A549 (cell line): ENCODE measurements at regions not wholly inside any gene's neighbourhood (a gene's known extent, or its start where the extent isn't known, plus 50 kb on each side); places are given as distances from the start of the nearest gene placed in this dataset.

ENCODE experiments used
- ATAC-seq, 2 experiments: fragments of 200-7000 bp in 1 of 2; fragments of >200 bp in 1 of 2; cut with Nextera tagmentation in 1 of 2; cut with Tn5 transposase in 1 of 2; 3 replicates each; pipeline versions ENCODE4 v1.8.0 to v1.9.1; 2018 to 2020; ENCODE audit warnings: mild to moderate bottlenecking in 1 of 2, moderate library complexity in 1 of 2
- CTCF ChIA-PET: fragments of 300-600 bp; sonication (Branson Sonifier 250); formaldehyde crosslinking; extraction: SDS; loops from one replicate; lab custom pipeline; 2021; ENCODE audit warnings: antibody characterized with exemption, inconsistent platforms; lab: Yijun Ruan, JAX
- POLR2A ChIA-PET: fragments of 350-600 bp; formaldehyde crosslinking; extraction: SDS; loops from one replicate; lab custom pipeline; 2021; ENCODE audit warnings: antibody characterized with exemption, inconsistent platforms; lab: Yijun Ruan, JAX
- DNase-seq, 2 experiments: peaks; one replicate each; pipeline versions ENCODE4 v3.0.0 to v3.0.0-alpha.2; 2011 to 2016; ENCODE audit warnings: low read depth in 1 of 2, low spot score in 1 of 2
- FAIRE-seq: peaks from 2 replicates; lab custom pipeline; 2011; peaks lifted over from hg19 to GRCh38; lab: Jason Lieb, UNC
- H3K27ac ChIP-seq, 2 experiments: fragments of >200 bp; sonication (Bioruptor Twin); formaldehyde crosslinking; 3 replicates each; pipeline ENCODE4 v1.5.1; 2016 to 2017
- H3K4me1 ChIP-seq: fragments of >200 bp; sonication (Bioruptor Twin); formaldehyde crosslinking; 3 replicates; pipeline ENCODE4 v1.6.1; 2016
- H3K4me2 ChIP-seq: fragments of >200 bp; sonication (Bioruptor Twin); formaldehyde crosslinking; 3 replicates; pipeline ENCODE4 v1.6.1; 2016
- H3K4me3 ChIP-seq: fragments of >200 bp; sonication (Bioruptor Twin); formaldehyde crosslinking; 3 replicates; pipeline ENCODE4 v1.5.1; 2016
- H3K9me3 ChIP-seq: fragments of >200 bp; sonication (Bioruptor Twin); formaldehyde crosslinking; 3 replicates; pipeline ENCODE4 v1.6.1; 2016
- BHLHE40 ChIP-seq: IDR thresholded peaks from 2 replicates; pipeline ENCODE4 v1.6.1; 2012; ENCODE audit warnings: low read depth, low read length, inconsistent platforms
- EHMT2 ChIP-seq: fragments of 200-600 bp; sonication (generic); IDR thresholded peaks from 2 replicates; pipeline ENCODE4 v1.6.1; 2016; ENCODE audit warnings: antibody characterized with exemption, low read depth, mild to moderate bottlenecking, moderate library complexity
- EP300 ChIP-seq, 2 experiments: fragments of >200 bp; sonication (Bioruptor Twin); formaldehyde crosslinking; IDR thresholded peaks; 2 replicates in 1 of 2; 3 replicates in 1 of 2; pipeline ENCODE4 v1.6.1; 2016 to 2017
- ESRRA ChIP-seq: fragments of 150-350 bp; IDR thresholded peaks from 2 replicates; pipeline ENCODE4 v1.6.1; 2014; ENCODE audit warnings: mild to moderate bottlenecking, low read length, borderline replicate concordance
- FOSL2 ChIP-seq, 2 experiments: fragments of 450-650 bp in 1 of 2; fragments of >200 bp in 1 of 2; sonication (Bioruptor Twin) in 1 of 2; formaldehyde crosslinking; IDR thresholded peaks; 2 replicates each; pipeline versions ENCODE4 v1.5.0 to v1.6.1; 2016 to 2020; ENCODE audit warnings: mild to moderate bottlenecking in 1 of 2, moderate library complexity in 1 of 2
- FOXS1 ChIP-seq: fragments of 250-450 bp; sonication (Bioruptor Pico); IDR thresholded peaks from 2 replicates; pipeline ENCODE4 v1.5.0; 2020; ENCODE audit warnings: mild to moderate bottlenecking, moderate library complexity
- HDAC2 ChIP-seq: fragments of 200-600 bp; sonication (generic); IDR thresholded peaks from 2 replicates; pipeline ENCODE4 v1.6.1; 2016
- HEYL ChIP-seq: fragments of 250-450 bp; sonication (Bioruptor Pico); IDR thresholded peaks from 2 replicates; pipeline ENCODE4 v1.8.0; 2021; ENCODE audit warnings: mild to moderate bottlenecking, moderate library complexity
- HOXB13 ChIP-seq: fragments of 250-450 bp; sonication (Bioruptor Pico); IDR thresholded peaks from 2 replicates; pipeline ENCODE4 v1.5.0; 2020; ENCODE audit warnings: low read depth, mild to moderate bottlenecking, moderate library complexity
- HOXB5 ChIP-seq: fragments of 250-450 bp; sonication (Bioruptor Pico); IDR thresholded peaks from 2 replicates; pipeline ENCODE4 v1.5.0; 2020; ENCODE audit warnings: mild to moderate bottlenecking, moderate library complexity
- JUN ChIP-seq, 2 experiments: fragments of >200 bp; sonication (Bioruptor Twin); formaldehyde crosslinking; IDR thresholded peaks; 2 replicates in 1 of 2; 3 replicates in 1 of 2; pipeline ENCODE4 v1.6.1; 2016 to 2017
- KDM1A ChIP-seq: fragments of 200-600 bp; sonication (generic); IDR thresholded peaks from 2 replicates; pipeline ENCODE4 v1.6.1; 2016; ENCODE audit warnings: low read depth, mild to moderate bottlenecking
- KDM5A ChIP-seq: fragments of 200-600 bp; sonication (generic); IDR thresholded peaks from 2 replicates; pipeline ENCODE4 v1.6.1; 2016; ENCODE audit warnings: antibody characterized with exemption, mild to moderate bottlenecking
- MAFK ChIP-seq: fragments of 450-650 bp; IDR thresholded peaks from 2 replicates; pipeline ENCODE4 v1.6.1; 2014; ENCODE audit not compliant: partially characterized antibody
- MAZ ChIP-seq: fragments of 150-350 bp; IDR thresholded peaks from 2 replicates; pipeline ENCODE4 v1.6.1; 2014; ENCODE audit warnings: antibody characterized with exemption, low read depth, low read length, borderline replicate concordance
- MYC ChIP-seq: IDR thresholded peaks from 2 replicates; pipeline ENCODE4 v1.6.1; 2012; ENCODE audit warnings: mild to moderate bottlenecking, inconsistent platforms, low read length, improper control_type of control experiment, borderline replicate concordance
- POLR2A ChIP-seq: IDR thresholded peaks from 2 replicates; pipeline ENCODE4 v1.6.1; 2012; ENCODE audit warnings: mild to moderate bottlenecking, low read length
- POLR2AphosphoS2 ChIP-seq: conservative IDR thresholded peaks from 2 replicates; pipeline ENCODE4 v1.6.1; 2012; ENCODE audit warnings: low read length, improper control_type of control experiment, inconsistent platforms
- RAD21 ChIP-seq, 2 experiments: fragments of >200 bp in 1 of 2; sonication (Bioruptor Twin) in 1 of 2; formaldehyde crosslinking in 1 of 2; IDR thresholded peaks in 1 of 2; conservative IDR thresholded peaks in 1 of 2; 2 replicates in 1 of 2; 3 replicates in 1 of 2; pipeline ENCODE4 v1.6.1; 2012 to 2018; ENCODE audit warnings: inconsistent platforms in 1 of 2
- RARB ChIP-seq: fragments of 250-450 bp; sonication (Bioruptor Pico); IDR thresholded peaks from 2 replicates; pipeline ENCODE4 v1.8.0; 2021; ENCODE audit warnings: mild to moderate bottlenecking, moderate library complexity
- RNF2 ChIP-seq: fragments of 200-600 bp; sonication (generic); IDR thresholded peaks from 2 replicates; pipeline ENCODE4 v1.6.1; 2016; ENCODE audit warnings: low read depth, mild to moderate bottlenecking, antibody characterized with exemption, moderate library complexity, borderline replicate concordance
- TFCP2L1 ChIP-seq: fragments of 250-450 bp; sonication (Bioruptor Pico); IDR thresholded peaks from 2 replicates; pipeline ENCODE4 v1.5.0; 2021; ENCODE audit warnings: mild to moderate bottlenecking
- ZC3H11A ChIP-seq: fragments of 450-650 bp; IDR thresholded peaks from 2 replicates; pipeline ENCODE4 v1.6.1; 2014; ENCODE audit warnings: antibody characterized with exemption, mild to moderate bottlenecking
- WGBS: methylation state at CpG from one replicate; pipeline ENCODE4 v1.1.6; 2017; ENCODE audit errors: missing lambda C conversion rate; 5-methylcytosine and 5-hydroxymethylcytosine counted together
- TF ChIP-seq, protein P1 (sequence below): fragments of >200 bp; sonication (Bioruptor Twin); formaldehyde crosslinking; IDR thresholded peaks from 2 replicates; pipeline ENCODE4 v1.6.1; 2016
- TF ChIP-seq, protein P2 (sequence below): fragments of 150-350 bp; IDR thresholded peaks from 2 replicates; pipeline ENCODE4 v1.6.1; 2014; ENCODE audit warnings: low read depth, mild to moderate bottlenecking, low read length
- TF ChIP-seq, protein P3 (sequence below): IDR thresholded peaks from 2 replicates; pipeline ENCODE4 v1.6.1; 2012; ENCODE audit warnings: low read depth, borderline replicate concordance

DNA sequence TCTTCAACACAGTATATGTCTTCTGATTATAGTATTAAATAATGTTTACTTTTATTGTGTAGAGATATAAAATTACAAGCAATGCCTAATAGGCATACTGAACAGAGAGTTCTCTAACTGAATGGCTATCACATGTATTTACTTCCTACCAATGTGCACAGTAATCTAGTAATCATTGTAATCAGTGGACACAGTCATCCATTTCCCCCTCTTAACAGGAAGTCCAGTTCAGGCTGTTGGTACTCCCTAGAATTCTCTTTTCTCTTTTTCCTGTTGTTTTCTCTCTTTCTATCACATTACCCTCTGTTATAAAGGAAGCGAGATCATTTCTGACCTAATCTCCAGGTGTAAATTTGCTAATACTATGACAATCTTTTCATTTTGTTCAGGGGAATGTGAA, 172.5 kb downstream of the HTR1B start:
- FAIRE-seq, result no peak
- Histone ChIP-seq H3K9me3 (no peaks in the 10 kb centered on the region), H3K27ac (peak overlapping the region in 1 of 2 experiments; percentile 23; a peak in 1 of 6 replicates), H3K4me3 (no peak overlapping the region), H3K4me1 (peaks cover 23% of the 10 kb centered on the region), H3K4me2 (no peak overlapping the region)
- no peak for DNase-seq
- ChIA-PET POLR2A (no interaction called here), CTCF (no interaction called here)
- WGBS, result 71% methylated on average over 1 of the region's 1 CpG
- TF ChIP-seq, protein P1, sequence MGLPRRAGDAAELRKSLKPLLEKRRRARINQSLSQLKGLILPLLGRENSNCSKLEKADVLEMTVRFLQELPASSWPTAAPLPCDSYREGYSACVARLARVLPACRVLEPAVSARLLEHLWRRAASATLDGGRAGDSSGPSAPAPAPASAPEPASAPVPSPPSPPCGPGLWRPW, result no peak
- TF ChIP-seq FOSL2 (IDR thresholded peaks at IDR 0.05) (no peak), FOSL2 (CRISPR knock-in tag; IDR thresholded peaks at IDR 0.05) (no peak), RARB (CRISPR knock-in tag) (no peak), MAFK (no peak), RAD21 (conservative IDR thresholded peaks at IDR 0.05 in 1 of 2, IDR thresholded peaks at IDR 0.05 in 1 of 2) (no peak), MYC (no peak), FOXS1 (CRISPR knock-in tag) (no peak), ESRRA (no peak), KDM1A (no peak), TFCP2L1 (no peak), BHLHE40 (no peak), HOXB5 (CRISPR knock-in tag) (no peak)
- TF ChIP-seq, protein P2, sequence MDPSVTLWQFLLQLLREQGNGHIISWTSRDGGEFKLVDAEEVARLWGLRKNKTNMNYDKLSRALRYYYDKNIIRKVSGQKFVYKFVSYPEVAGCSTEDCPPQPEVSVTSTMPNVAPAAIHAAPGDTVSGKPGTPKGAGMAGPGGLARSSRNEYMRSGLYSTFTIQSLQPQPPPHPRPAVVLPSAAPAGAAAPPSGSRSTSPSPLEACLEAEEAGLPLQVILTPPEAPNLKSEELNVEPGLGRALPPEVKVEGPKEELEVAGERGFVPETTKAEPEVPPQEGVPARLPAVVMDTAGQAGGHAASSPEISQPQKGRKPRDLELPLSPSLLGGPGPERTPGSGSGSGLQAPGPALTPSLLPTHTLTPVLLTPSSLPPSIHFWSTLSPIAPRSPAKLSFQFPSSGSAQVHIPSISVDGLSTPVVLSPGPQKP, result no peak
- ATAC-seq, result no peak

DNA sequence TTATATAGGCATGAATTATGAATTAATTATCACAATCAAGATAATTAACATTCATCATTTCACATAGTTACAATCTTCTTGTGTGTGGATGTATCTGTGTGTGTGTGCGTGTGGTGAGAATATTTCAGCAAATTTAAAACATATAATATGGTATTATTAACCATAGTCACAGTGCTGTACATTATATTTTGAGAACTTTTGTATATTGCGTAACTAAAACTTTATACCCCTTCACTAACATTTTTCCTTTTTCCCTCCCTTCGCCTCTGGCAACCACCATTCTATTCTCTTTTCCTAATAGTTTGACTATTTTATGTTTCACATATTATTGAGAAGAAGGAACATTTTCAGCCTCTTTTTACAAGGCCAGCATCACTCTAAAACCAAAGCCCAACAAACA, 176.8 kb downstream of the HTR1B start:
- Histone ChIP-seq H3K4me3 (no peak overlapping the region), H3K9me3 (no peaks in the 10 kb centered on the region), H3K27ac (no peak overlapping the region), H3K4me1 (no peaks in the 10 kb centered on the region; the same call in 2 of the 3 replicates), H3K4me2 (no peak overlapping the region)
- ATAC-seq (no peak), DNase-seq (no peak), FAIRE-seq (no peak)
- CTCF ChIA-PET, result no interaction called here
- WGBS, result 78% methylated on average over 3 of the region's 3 CpGs
- no peak for TF ChIP-seq POLR2AphosphoS2
- no peak for TF ChIP-seq TFCP2L1
- TF ChIP-seq EP300 (IDR thresholded peaks at IDR 0.05), result no peak
- TF ChIP-seq MYC, result no peak
- no peak for TF ChIP-seq JUN (IDR thresholded peaks at IDR 0.05)
- no peak for TF ChIP-seq EHMT2
- TF ChIP-seq FOXS1 (CRISPR knock-in tag), result no peak
- TF ChIP-seq HEYL, result no peak
- no peak for TF ChIP-seq HOXB13 (CRISPR knock-in tag)
- no peak for TF ChIP-seq HDAC2
- no peak for TF ChIP-seq ESRRA
- no peak for TF ChIP-seq ZC3H11A
- TF ChIP-seq, protein P2, result no peak
- no peak for TF ChIP-seq POLR2A
- TF ChIP-seq, protein P3, sequence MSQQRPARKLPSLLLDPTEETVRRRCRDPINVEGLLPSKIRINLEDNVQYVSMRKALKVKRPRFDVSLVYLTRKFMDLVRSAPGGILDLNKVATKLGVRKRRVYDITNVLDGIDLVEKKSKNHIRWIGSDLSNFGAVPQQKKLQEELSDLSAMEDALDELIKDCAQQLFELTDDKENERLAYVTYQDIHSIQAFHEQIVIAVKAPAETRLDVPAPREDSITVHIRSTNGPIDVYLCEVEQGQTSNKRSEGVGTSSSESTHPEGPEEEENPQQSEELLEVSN, result no peak
- no peak for TF ChIP-seq MAZ
- no peak for TF ChIP-seq HOXB5 (CRISPR knock-in tag)
- TF ChIP-seq KDM5A, result no peak
- TF ChIP-seq RNF2, result no peak
- POLR2A ChIA-PET, result no interaction called here
